Rectal smooth muscle tissue (tissue), 1 donor: ENCODE measurements at regions not wholly inside any gene's neighbourhood (a gene's known extent, or its start where the extent isn't known, plus 50 kb on each side); places are given as distances from the start of the nearest gene placed in this dataset.
A peak's percentile ranks its signal among the peaks of the same experiment; 100 is the strongest.

Experiments used
- H3K27ac ChIP-seq: one replicate; pipeline ENCODE4 v1.7.0; 2013; ENCODE audit warnings: low read depth, low read length, inconsistent platforms
- H3K27me3 ChIP-seq: one replicate; pipeline ENCODE4 v1.7.0; 2013; ENCODE audit warnings: low read length; ENCODE audit not compliant: control insufficient read depth, insufficient read depth
- H3K36me3 ChIP-seq: one replicate; pipeline ENCODE4 v1.7.0; 2013; ENCODE audit warnings: low read length; ENCODE audit not compliant: control insufficient read depth, insufficient read depth
- H3K4me1 ChIP-seq: one replicate; pipeline ENCODE4 v1.7.0; 2013; ENCODE audit warnings: low read length; ENCODE audit not compliant: control insufficient read depth, insufficient read depth
- H3K4me3 ChIP-seq: one replicate; pipeline ENCODE4 v1.7.0; 2013; ENCODE audit warnings: low read length
- H3K9ac ChIP-seq: one replicate; pipeline ENCODE4 v1.7.0; 2013; ENCODE audit warnings: low read length

DNA sequence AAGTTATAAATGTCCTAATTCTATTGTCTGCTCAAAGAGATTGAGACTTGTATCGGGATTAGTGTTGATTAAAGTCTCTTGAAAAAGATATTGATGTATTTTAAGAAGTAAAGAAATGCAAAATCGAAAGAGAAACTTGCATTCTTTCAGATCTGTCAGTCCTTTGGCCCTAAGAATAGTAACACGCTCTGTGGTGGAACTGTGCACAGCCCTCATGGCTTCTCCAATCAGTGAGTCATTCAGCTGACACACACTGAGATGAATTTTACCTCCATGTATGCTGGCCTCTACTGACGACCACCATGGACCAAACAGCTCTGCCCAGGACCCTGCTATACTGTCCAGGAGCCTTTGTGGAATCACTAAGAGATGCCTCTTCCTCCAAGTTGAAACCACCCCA lies 232.4 kb downstream of the ESM1 start:
- Histone ChIP-seq H3K4me3 (no peak overlapping the region), H3K36me3 (no peaks in the 10 kb centered on the region), H3K4me1 (no peaks in the 10 kb centered on the region), H3K27ac (no peak overlapping the region), H3K9ac (no peak overlapping the region), H3K27me3 (no peaks in the 10 kb centered on the region)

DNA sequence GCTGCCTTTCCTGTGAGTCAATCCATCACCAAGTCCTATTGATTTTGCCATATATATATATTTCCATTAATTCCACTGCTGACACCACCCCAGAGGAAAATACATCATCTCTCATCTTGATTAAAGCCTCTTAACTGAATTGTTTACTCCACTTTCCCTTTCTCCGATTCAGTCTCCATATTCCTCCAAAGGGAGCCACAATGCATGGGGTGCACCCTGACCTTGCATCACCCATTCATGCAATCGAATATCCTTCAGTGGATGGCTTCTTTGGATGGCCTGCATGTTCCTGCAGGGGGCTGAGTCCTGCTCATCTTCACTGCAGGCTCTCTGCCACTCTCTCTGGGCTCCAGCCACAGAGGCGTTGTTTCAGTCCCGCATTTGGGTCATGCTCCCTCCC lies 231.0 kb downstream of the SNX18 start:
- no peaks in the 10 kb centered on the region for H3K4me1 ChIP-seq
- no peak overlapping the region for H3K27ac ChIP-seq
- no peaks in the 10 kb centered on the region for H3K36me3 ChIP-seq
- no peak overlapping the region for H3K9ac ChIP-seq
- no peaks in the 10 kb centered on the region for H3K27me3 ChIP-seq
- no peak overlapping the region for H3K4me3 ChIP-seq

DNA sequence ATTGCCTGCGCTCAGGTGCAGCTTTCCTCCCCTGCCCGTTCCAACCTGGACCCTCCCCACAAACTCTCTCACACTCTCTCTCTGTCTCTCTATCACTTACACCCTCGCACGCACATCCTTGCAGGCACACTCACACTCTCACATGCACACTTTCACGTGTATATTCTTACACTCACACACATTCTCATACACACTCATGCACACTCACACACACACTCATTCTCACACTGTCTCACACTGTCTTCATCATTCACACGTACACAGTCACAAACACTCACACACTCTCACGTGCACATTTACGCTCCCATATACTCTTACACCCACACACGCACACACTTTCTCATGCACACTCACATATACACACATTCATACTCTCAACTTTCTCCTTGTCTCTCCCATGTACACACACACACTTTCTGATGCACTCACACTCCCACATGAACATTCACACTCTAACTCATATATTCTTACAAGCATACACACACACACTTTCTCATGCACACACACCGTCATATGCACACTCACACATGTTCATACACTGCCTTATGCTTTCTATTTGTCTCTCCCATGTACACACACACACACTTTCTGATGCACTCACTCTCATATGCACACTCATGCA lies 229.3 kb downstream of the SNX18 start:
- no peak overlapping the region for H3K9ac ChIP-seq
- no peaks in the 10 kb centered on the region for H3K27me3 ChIP-seq
- H3K36me3 ChIP-seq = no peaks in the 10 kb centered on the region
- no peak overlapping the region for H3K27ac ChIP-seq
- H3K4me3 ChIP-seq = no peak overlapping the region
- no peaks in the 10 kb centered on the region for H3K4me1 ChIP-seq

DNA sequence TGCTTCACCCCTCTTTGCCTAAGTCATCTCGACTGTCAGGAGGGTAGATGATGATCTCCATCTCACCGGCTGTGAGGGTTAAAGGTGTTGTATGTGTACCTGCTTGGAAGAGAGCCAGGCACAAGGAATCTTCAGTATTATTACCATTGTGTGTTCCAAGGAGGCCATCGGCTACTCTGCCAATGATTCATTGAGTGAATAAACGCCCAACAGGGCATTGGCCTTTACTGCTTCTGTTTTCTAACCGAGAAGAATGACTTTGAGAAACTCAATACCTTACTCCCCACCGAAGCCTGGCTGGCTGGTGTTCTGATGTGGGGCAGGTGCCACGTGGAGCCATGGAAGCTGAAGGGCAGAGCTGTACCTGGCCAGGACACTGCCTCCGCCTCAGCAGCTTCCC lies 228.8 kb downstream of the SNX18 start:
- Histone ChIP-seq H3K27ac (no peak overlapping the region), H3K4me1 (no peaks in the 10 kb centered on the region), H3K9ac (no peak overlapping the region), H3K36me3 (no peaks in the 10 kb centered on the region), H3K4me3 (no peak overlapping the region), H3K27me3 (no peaks in the 10 kb centered on the region)

DNA sequence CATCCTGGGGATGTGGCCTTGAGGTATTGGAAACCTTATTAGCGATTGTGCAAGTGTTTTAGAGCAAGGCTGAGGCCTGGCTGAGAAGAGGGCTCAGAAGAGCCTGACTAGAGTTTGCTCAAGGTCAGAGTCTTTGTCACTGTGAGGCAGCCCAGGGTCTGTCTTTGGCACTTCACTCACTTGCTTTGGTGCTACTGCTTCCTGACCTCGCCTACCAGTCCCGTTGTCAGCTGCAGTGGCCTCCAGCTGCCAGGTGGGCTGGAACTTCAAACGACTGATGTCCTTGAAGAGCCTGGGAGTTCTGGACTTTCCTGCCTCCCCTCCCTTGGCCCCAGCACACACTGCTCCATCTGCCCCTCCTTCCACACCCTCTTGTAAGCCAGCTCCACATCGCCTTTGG lies 228.0 kb downstream of the SNX18 start:
- H3K27ac ChIP-seq = no peak overlapping the region
- no peak overlapping the region for H3K9ac ChIP-seq
- H3K4me3 ChIP-seq = no peak overlapping the region

DNA sequence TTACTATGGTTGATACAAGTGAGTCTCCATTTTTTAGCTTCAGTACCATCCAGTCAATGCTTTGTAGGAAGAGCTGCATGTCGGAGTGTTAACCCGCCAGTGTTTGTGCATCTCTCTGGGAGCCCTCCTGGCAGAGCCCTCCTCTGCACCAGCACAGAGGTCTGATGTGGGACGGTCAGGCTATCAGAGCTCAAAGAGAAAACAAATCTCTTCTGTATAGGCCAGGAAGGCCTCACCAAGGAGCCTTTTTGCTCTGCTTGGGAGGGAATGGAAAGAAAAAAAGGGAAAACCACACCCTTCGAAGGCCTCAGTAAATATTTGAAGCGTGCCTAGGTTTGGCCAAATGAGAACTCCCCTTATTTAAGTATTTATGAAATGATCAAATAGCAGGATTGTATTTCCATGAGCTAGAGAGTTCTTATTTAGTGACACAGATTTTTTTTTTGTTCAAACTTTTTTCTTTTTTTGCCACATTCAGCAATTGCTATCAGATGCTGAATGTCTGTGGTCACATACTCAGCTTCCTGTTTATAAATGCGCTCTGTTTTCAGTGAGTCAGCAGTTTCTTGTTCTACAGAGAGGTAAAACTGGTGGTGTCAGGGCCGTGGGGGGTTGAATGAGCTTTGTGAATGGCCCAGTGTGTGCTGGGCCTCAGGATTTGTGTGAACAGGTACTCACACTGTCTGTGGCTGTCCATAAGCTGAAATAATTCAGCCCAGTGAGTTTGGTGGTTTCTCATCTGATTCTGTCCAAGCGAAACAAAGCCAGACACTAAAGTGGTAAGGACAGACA lies 226.6 kb downstream of the SNX18 start:
- H3K27ac ChIP-seq = peak overlapping the region; percentile 44
- H3K36me3 ChIP-seq = no peaks in the 10 kb centered on the region
- H3K27me3 ChIP-seq = no peaks in the 10 kb centered on the region
- H3K4me3 ChIP-seq = no peak overlapping the region
- H3K4me1 ChIP-seq = no peaks in the 10 kb centered on the region
- H3K9ac ChIP-seq = no peak overlapping the region

More for the DNA sequence above, 228.0 kb downstream of the SNX18 start:
- no peaks in the 10 kb centered on the region for H3K27me3 ChIP-seq
- no peaks in the 10 kb centered on the region for H3K4me1 ChIP-seq
- H3K36me3 ChIP-seq = no peaks in the 10 kb centered on the region

DNA sequence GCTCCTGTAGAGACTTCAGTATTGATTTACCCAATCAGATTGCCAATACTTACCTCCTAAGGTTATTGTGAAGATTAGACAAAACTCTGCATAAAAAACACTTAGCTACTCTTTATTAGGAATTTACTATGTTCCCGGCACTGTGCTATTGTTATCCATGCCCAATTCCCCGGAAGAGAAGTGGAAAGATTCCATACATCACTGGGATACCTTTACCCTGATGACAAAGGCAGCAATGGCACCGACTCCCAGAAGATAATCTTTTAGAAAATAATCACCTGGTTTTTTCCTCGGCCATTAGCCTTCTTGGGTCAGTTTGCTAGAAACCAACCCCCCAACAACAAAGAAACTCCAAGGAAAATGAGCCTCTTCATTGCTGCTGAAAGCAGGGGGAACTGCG lies 226.0 kb downstream of the SNX18 start:
- Histone ChIP-seq H3K9ac (no peak overlapping the region), H3K4me1 (no peaks in the 10 kb centered on the region), H3K4me3 (no peak overlapping the region), H3K27ac (no peak overlapping the region), H3K27me3 (no peaks in the 10 kb centered on the region), H3K36me3 (no peaks in the 10 kb centered on the region)

DNA sequence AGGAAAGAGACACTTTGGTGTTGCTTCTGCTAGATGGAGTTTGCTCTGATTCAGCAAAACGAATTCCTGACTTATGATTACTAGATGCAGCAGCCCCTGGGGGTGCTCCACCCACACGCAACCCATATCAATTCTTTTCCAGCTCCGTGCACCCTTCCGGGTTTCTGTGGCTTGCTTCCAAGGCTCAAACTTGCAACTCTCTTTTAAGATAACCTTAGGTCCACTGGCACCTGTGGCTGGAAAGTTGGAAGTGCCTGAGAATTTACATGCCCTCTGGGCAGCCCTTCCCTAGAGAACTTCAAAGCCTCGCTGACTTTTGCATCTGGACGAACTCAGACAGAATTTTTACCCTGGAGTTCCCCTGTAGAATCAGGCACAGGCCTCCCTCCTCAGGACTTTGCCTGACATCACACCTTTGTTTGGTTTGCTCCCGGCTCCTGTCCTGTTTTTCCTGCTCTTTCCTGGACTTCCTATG lies 224.9 kb downstream of the SNX18 start:
- Histone ChIP-seq H3K4me1 (no peaks in the 10 kb centered on the region), H3K27ac (no peak overlapping the region), H3K9ac (no peak overlapping the region), H3K36me3 (no peaks in the 10 kb centered on the region), H3K27me3 (no peaks in the 10 kb centered on the region), H3K4me3 (no peak overlapping the region)

DNA sequence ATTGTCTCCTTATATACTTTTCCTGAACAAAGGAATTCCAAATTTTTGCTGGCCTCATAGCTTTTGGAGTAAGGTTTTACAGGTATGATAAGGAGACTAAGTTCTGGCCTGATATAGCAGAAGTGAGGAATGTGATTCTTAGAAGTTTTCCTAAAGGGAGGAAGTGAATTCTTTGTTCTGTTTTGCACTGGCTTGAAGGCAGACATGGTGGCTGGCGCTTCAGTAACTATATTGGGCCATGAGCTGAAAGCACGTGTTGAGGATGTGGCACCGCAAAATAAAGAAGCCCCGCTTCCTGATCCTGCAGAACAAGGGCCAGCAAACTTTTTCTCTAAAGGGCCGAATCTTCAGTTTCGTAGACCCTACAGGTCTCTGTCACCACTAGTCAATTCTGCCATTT lies 224.2 kb downstream of the SNX18 start:
- Histone ChIP-seq H3K36me3 (no peaks in the 10 kb centered on the region), H3K27ac (no peak overlapping the region), H3K9ac (no peak overlapping the region), H3K27me3 (no peaks in the 10 kb centered on the region), H3K4me3 (no peak overlapping the region), H3K4me1 (no peaks in the 10 kb centered on the region)

DNA sequence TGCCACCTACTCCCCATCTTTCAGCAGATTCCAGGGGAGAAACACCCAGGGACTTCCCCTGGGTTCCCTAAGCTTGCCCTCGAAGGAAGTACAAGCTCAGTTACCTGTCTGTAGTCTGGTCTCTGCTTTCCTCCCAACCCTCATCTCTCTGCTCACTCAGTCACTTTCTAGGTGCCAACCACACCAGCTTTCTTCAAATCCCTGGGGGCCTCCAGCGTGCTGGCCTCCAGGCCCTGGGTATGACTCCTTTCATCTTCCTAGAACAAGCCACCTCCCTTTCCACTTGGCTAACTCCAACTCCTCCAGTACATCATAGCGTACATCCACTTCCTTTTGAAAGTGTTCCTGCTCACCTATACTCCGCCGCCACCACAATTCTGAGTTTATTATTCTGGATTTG lies 222.6 kb downstream of the SNX18 start:
- Histone ChIP-seq H3K4me1 (no peaks in the 10 kb centered on the region), H3K27ac (no peak overlapping the region), H3K36me3 (no peaks in the 10 kb centered on the region), H3K27me3 (no peaks in the 10 kb centered on the region), H3K9ac (no peak overlapping the region), H3K4me3 (no peak overlapping the region)

DNA sequence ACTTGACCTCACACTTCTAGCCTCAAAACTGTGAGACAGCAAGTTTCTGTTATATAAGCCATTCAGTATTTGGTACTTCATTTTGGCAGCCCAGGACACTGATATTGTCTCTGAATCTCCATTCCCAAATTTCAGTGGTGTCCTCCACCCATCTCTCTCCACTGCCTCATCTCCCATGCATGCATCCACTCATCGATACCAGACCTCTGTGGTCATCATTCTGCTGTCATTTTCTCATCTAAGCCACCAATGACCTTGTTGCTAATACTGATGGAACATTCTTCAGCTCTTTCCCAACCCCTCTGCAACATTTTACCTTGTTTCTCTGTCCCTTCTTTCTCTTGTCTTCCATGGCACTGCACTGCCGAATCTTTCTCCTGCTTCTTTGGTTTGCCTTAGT lies 221.8 kb downstream of the SNX18 start:
- Histone ChIP-seq H3K27ac (no peak overlapping the region), H3K9ac (no peak overlapping the region), H3K36me3 (no peaks in the 10 kb centered on the region), H3K4me3 (no peak overlapping the region), H3K27me3 (no peaks in the 10 kb centered on the region), H3K4me1 (no peaks in the 10 kb centered on the region)

DNA sequence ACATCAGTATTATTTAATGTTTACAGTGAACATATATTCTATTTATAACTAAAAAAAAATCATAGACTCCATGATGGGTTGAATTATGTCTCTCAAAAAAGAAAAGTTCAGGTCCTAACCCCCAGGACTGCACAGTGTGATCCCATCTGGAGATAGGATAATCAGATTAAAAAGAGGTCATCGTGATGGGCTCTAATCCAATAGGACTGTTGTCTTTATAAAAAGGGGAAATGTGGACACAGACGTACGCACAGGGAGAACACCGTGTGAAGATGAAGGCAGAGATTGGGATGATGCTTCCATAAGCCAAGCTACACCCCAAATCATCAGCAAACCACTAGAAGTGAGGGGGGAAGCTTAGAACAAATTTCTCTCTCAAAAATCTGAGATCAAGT lies 221.4 kb downstream of the SNX18 start:
- Histone ChIP-seq H3K27ac (no peak overlapping the region), H3K27me3 (no peaks in the 10 kb centered on the region), H3K9ac (no peak overlapping the region), H3K36me3 (no peaks in the 10 kb centered on the region), H3K4me1 (no peaks in the 10 kb centered on the region), H3K4me3 (no peak overlapping the region)
